ENCODE measurements at regions not wholly inside any gene's neighbourhood (a gene's known extent, or its start where the extent isn't known, plus 50 kb on each side); places are given as distances from the start of the nearest gene placed in this dataset.

DNA sequence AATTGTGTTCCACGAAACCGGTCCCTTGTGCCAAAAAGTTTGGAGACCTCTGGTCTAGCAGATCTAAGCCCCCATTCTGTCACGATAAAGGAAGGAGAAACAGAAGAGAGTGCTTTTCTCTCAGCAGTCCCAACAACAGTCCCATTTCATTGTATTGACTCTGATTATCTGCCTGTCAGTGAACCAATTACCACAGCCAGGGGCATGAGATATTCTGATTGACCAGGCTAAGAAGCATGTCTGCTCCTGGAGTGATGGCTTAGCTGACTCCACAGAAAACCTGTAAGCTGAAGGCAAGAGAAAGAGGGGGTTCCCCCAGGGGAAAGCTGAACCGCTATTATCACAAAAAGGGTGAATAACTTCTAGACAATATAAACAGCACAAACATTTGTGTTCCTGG, 765.4 kb downstream of the SORCS1 start:
- Histone ChIP-seq H3K4me1 (ENCODE audit: control insufficient read depth, insufficient read depth, low read length) (no peaks in the 10 kb centered on the region), H3K27ac (ENCODE audit: low read length) (no peak overlapping the region), H3K4me3 (ENCODE audit: low read depth in 2 of 2, low read length in 2 of 2) (no peak overlapping the region), H3K36me3 (ENCODE audit: control insufficient read depth, insufficient read depth, low read length) (no peaks in the 10 kb centered on the region), H3K9me3 (ENCODE audit: control insufficient read depth, insufficient read depth, low read depth, low read length) (no peaks in the 10 kb centered on the region), H3K27me3 (ENCODE audit: control insufficient read depth, insufficient read depth, low read length) (no peaks in the 10 kb centered on the region)
- ChIA-PET POLR2A (no interaction called here), CTCF (no interaction called here)
- TF ChIP-seq SIN3A (IDR thresholded peaks at IDR 0.05; ENCODE audit: borderline replicate concordance, insufficient read depth, low read depth, low read length), result no peak
- TF ChIP-seq CTCF (IDR thresholded peaks at IDR 0.05), result no peak
- TF ChIP-seq POLR2AphosphoS5 (IDR thresholded peaks at IDR 0.05; ENCODE audit: low read depth, low read length), result no peak
- no peak for TF ChIP-seq TCF7L2 (IDR thresholded peaks at IDR 0.05; ENCODE audit: low read depth, low read length)
- TF ChIP-seq, protein P1, sequence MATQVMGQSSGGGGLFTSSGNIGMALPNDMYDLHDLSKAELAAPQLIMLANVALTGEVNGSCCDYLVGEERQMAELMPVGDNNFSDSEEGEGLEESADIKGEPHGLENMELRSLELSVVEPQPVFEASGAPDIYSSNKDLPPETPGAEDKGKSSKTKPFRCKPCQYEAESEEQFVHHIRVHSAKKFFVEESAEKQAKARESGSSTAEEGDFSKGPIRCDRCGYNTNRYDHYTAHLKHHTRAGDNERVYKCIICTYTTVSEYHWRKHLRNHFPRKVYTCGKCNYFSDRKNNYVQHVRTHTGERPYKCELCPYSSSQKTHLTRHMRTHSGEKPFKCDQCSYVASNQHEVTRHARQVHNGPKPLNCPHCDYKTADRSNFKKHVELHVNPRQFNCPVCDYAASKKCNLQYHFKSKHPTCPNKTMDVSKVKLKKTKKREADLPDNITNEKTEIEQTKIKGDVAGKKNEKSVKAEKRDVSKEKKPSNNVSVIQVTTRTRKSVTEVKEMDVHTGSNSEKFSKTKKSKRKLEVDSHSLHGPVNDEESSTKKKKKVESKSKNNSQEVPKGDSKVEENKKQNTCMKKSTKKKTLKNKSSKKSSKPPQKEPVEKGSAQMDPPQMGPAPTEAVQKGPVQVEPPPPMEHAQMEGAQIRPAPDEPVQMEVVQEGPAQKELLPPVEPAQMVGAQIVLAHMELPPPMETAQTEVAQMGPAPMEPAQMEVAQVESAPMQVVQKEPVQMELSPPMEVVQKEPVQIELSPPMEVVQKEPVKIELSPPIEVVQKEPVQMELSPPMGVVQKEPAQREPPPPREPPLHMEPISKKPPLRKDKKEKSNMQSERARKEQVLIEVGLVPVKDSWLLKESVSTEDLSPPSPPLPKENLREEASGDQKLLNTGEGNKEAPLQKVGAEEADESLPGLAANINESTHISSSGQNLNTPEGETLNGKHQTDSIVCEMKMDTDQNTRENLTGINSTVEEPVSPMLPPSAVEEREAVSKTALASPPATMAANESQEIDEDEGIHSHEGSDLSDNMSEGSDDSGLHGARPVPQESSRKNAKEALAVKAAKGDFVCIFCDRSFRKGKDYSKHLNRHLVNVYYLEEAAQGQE (IDR thresholded peaks at IDR 0.05; ENCODE audit: insufficient read depth in 1 of 2, low read depth in 2 of 2, low read length in 1 of 2), result no peak
- DNase-seq (ENCODE audit: low read depth, low spot score) (no peak), ATAC-seq (no peak)
- intact Hi-C loops (cut with micrococcal nuclease; ENCODE audit: unreplicated experiment) (no loop called here), in situ Hi-C loops (cut with HindIII; ENCODE audit: low pct_unique_long_range_greater_than_20kb, low sequenced_read_pairs) (no loop called here)
- BruUV-seq (replicated peaks), result no TSS peak

GRCh38 chr10:106396192-106396591, 768.3 kb downstream of the SORCS1 start:
- Histone ChIP-seq H3K4me3 (ENCODE audit: low read depth in 2 of 2, low read length in 2 of 2) (no peak overlapping the region), H3K36me3 (ENCODE audit: control insufficient read depth, insufficient read depth, low read length) (no peaks in the 10 kb centered on the region), H3K27me3 (ENCODE audit: control insufficient read depth, insufficient read depth, low read length) (no peaks in the 10 kb centered on the region), H3K4me1 (ENCODE audit: control insufficient read depth, insufficient read depth, low read length) (no peaks in the 10 kb centered on the region), H3K27ac (ENCODE audit: low read length) (no peak overlapping the region), H3K9me3 (ENCODE audit: control insufficient read depth, insufficient read depth, low read depth, low read length) (no peaks in the 10 kb centered on the region)
- ChIA-PET POLR2A (no interaction called here), CTCF (no interaction called here)
- in situ Hi-C loops (cut with HindIII; ENCODE audit: low pct_unique_long_range_greater_than_20kb, low sequenced_read_pairs) (no loop called here), intact Hi-C loops (cut with micrococcal nuclease; ENCODE audit: unreplicated experiment) (no loop called here)
- BruUV-seq (replicated peaks), result no TSS peak
- no peak for DNase-seq (ENCODE audit: low read depth, low spot score)
- TF ChIP-seq, protein P1 (IDR thresholded peaks at IDR 0.05; ENCODE audit: insufficient read depth in 1 of 2, low read depth in 2 of 2, low read length in 1 of 2), result no peak
- TF ChIP-seq TCF7L2 (IDR thresholded peaks at IDR 0.05; ENCODE audit: low read depth, low read length) (no peak), POLR2AphosphoS5 (IDR thresholded peaks at IDR 0.05; ENCODE audit: low read depth, low read length) (no peak), SIN3A (IDR thresholded peaks at IDR 0.05; ENCODE audit: borderline replicate concordance, insufficient read depth, low read depth, low read length) (no peak), CTCF (IDR thresholded peaks at IDR 0.05) (no peak)
- no peak for ATAC-seq

All from Panc1 (cell line).